ENCODE measurements at regions not wholly inside any gene's neighbourhood (a gene's known extent, or its start where the extent isn't known, plus 50 kb on each side); places are given as distances from the start of the nearest gene placed in this dataset.

DNA sequence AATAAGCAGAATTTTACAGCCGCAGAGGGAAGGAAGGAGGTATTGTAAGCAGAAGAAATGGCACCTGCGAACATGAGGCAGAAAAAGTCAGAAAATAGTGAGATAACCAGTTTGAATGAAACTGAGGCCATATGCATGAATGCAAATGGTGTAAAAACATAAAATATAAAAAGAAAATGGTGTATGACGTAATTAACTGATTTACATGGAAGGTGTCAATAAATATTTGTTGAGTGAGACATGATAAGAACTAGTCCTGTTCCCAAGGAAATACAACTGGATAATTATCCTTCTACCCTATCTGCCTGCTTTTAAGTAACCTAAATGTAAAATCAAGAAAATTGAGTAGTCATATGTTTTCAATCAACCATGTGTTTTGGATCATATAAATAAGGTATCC, 178.1 kb upstream of the TOX3 start:
- ATAC-seq (ENCODE audit: low FRiP score in 2 of 2) (no peak), DNase-seq (no peak)
- WGBS, 2 donors, result 72 to 78% methylated on average over 3 of the region's 3 CpGs
- no peaks in the 10 kb centered on the region for H3K27me3 ChIP-seq
- H3K9me3 ChIP-seq, result no peaks in the 10 kb centered on the region
- H3K4me3 ChIP-seq, result no peak overlapping the region
- H3K27ac ChIP-seq, result no peak overlapping the region
- H3K36me3 ChIP-seq, result no peaks in the 10 kb centered on the region
- no peaks in the 10 kb centered on the region for H3K4me1 ChIP-seq
- TF ChIP-seq, protein P1, sequence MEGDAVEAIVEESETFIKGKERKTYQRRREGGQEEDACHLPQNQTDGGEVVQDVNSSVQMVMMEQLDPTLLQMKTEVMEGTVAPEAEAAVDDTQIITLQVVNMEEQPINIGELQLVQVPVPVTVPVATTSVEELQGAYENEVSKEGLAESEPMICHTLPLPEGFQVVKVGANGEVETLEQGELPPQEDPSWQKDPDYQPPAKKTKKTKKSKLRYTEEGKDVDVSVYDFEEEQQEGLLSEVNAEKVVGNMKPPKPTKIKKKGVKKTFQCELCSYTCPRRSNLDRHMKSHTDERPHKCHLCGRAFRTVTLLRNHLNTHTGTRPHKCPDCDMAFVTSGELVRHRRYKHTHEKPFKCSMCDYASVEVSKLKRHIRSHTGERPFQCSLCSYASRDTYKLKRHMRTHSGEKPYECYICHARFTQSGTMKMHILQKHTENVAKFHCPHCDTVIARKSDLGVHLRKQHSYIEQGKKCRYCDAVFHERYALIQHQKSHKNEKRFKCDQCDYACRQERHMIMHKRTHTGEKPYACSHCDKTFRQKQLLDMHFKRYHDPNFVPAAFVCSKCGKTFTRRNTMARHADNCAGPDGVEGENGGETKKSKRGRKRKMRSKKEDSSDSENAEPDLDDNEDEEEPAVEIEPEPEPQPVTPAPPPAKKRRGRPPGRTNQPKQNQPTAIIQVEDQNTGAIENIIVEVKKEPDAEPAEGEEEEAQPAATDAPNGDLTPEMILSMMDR (IDR thresholded peaks at IDR 0.05), result no peak
- TF ChIP-seq POLR2A (IDR thresholded peaks at IDR 0.05) (no peak), EP300 (IDR thresholded peaks at IDR 0.05) (no peak), POLR2AphosphoS5 (IDR thresholded peaks at IDR 0.05) (no peak)

DNA sequence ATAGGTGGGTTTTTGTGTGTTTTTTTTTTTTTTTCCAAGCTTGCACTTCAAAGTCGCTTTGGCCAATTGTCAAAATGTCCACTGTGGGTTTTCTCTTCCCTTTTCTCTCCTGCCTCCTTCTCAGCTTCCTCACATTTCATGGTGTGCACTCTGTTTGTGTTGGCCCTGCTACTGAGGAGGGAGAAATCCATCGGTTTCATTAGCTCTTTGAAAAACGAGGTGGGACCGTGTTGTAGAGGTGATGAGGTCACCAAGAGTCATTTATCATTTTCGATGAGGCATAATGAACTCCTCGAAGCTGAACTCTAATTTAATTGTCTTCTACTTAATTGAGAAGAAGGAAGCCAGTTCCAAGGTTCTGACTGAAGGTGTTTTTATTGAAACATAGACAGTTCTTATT, 174.4 kb upstream of the TOX3 start:
- TF ChIP-seq EP300 (IDR thresholded peaks at IDR 0.05), result no peak
- no peak overlapping the region for H3K4me3 ChIP-seq
- no peak overlapping the region for H3K27ac ChIP-seq
- ATAC-seq (ENCODE audit: low FRiP score in 2 of 2) (no peak), DNase-seq (no peak)
- no peaks in the 10 kb centered on the region for H3K36me3 ChIP-seq
- H3K9me3 ChIP-seq, result no peaks in the 10 kb centered on the region
- no peaks in the 10 kb centered on the region for H3K4me1 ChIP-seq
- 26 to 52% methylated on average over 6 of the region's 6 CpGs for WGBS, 2 donors
- H3K27me3 ChIP-seq, result no peaks in the 10 kb centered on the region

DNA sequence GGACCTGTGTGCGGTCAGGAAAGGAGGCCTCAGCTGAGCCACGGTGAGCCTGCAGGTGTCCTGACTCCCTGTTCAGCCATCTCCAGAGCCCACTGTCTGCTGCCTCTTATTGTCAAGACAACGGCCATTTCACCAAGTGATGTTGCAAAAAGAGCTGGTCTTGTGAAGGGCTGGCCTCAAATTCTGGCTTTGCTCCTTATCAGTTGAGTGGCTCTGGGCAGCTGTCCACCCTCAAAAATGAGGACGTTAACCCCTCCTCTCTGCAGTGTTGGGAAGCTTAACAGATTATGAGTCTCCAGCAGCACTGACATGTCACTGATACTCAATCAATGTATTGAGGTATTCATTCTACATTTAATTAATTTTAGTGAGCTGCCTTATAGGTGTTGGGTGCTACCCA, 171.1 kb upstream of the TOX3 start:
- ATAC-seq (ENCODE audit: low FRiP score in 2 of 2), result no peak
- TF ChIP-seq EP300 (IDR thresholded peaks at IDR 0.05), result no peak
- TF ChIP-seq POLR2A (IDR thresholded peaks at IDR 0.05), result no peak
- TF ChIP-seq, protein P1 (IDR thresholded peaks at IDR 0.05), result no peak
- H3K4me3 ChIP-seq, result no peak overlapping the region
- no peaks in the 10 kb centered on the region for H3K4me1 ChIP-seq
- H3K9me3 ChIP-seq, result no peaks in the 10 kb centered on the region
- no peak overlapping the region for H3K27ac ChIP-seq
- no peaks in the 10 kb centered on the region for H3K36me3 ChIP-seq
- DNase-seq, result no peak
- H3K27me3 ChIP-seq, result no peaks in the 10 kb centered on the region
- 65 to 70% methylated on average over 4 of the region's 4 CpGs for WGBS, 2 donors

DNA sequence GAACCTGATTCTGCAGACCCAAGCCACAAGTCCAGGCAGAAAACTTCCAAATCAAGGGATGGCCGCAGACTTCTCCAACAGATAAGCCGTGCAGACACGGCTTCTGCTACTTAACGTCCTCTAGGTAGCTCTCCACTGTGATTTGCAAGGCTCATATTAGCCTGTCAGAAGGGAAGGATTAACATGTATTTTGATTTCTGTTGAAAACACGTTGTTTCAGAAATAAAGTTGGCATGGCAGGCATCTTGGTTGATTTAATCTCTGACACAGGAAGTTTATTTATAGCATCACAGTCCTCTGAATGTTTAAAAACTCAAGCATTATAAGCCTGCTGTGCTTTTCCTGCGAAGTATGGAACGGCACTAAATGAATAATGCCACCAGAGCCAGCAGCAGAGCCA, 166.8 kb upstream of the TOX3 start:
- no peak for DNase-seq
- no peak for TF ChIP-seq POLR2A (IDR thresholded peaks at IDR 0.05)
- no peak for TF ChIP-seq POLR2AphosphoS5 (IDR thresholded peaks at IDR 0.05)
- TF ChIP-seq, protein P1 (IDR thresholded peaks at IDR 0.05), result no peak
- no peak for TF ChIP-seq EP300 (IDR thresholded peaks at IDR 0.05)
- Histone ChIP-seq H3K4me3 (no peak overlapping the region), H3K9me3 (no peaks in the 10 kb centered on the region), H3K4me1 (no peaks in the 10 kb centered on the region), H3K36me3 (no peaks in the 10 kb centered on the region), H3K27ac (no peak overlapping the region), H3K27me3 (no peaks in the 10 kb centered on the region)
- no peak for ATAC-seq (ENCODE audit: low FRiP score in 2 of 2)
- WGBS, 2 donors, result 60% methylated on average over 7 of the region's 7 CpGs

DNA sequence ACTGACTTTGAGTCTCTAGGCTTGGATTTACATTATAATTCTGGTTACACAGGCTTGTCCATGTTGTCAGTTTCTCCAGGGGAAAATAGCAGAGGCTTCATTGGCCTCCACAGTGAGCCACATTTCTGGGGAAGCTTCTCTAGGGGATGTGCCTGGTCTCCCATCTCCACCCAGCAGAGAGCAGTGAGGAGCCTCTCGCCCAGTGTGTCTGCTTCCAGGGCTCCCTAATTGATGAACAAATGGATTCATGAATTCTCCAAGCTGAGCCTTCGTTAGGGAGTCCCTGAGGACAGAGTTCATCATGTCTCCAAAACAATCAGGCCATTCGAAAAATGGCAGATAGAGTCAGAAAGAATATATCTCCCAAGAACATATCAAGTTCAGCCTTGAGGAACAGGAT, 162.4 kb upstream of the TOX3 start:
- 40 to 56% methylated on average over 3 of the region's 3 CpGs for WGBS, 2 donors
- no peaks in the 10 kb centered on the region for H3K36me3 ChIP-seq
- no peaks in the 10 kb centered on the region for H3K9me3 ChIP-seq
- H3K4me1 ChIP-seq, result no peaks in the 10 kb centered on the region
- H3K4me3 ChIP-seq, result no peak overlapping the region
- H3K27ac ChIP-seq, result no peak overlapping the region
- H3K27me3 ChIP-seq, result no peaks in the 10 kb centered on the region
- TF ChIP-seq POLR2A (IDR thresholded peaks at IDR 0.05), result no peak
- TF ChIP-seq POLR2AphosphoS5 (IDR thresholded peaks at IDR 0.05), result no peak
- TF ChIP-seq, protein P1 (IDR thresholded peaks at IDR 0.05), result no peak
- no peak for TF ChIP-seq EP300 (IDR thresholded peaks at IDR 0.05)
- DNase-seq (no peak), ATAC-seq (ENCODE audit: low FRiP score in 2 of 2) (no peak)
